Erythroblast (primary cell): ENCODE measurements at regions not wholly inside any gene's neighbourhood (a gene's known extent, or its start where the extent isn't known, plus 50 kb on each side); places are given as distances from the start of the nearest gene placed in this dataset.

Experiments
- GATA1 ChIP-seq: IDR thresholded peaks from 2 replicates; pipeline ENCODE4 v1.6.1; 2011; ENCODE audit warnings: low read depth, mild to moderate bottlenecking, control low read depth, low read length, moderate library complexity
- POLR2A ChIP-seq: IDR thresholded peaks from 2 replicates; pipeline ENCODE4 v1.6.1; 2011; ENCODE audit warnings: mild to moderate bottlenecking, low read length

GRCh38 chrX:125193921-125194320 is 125.8 kb upstream of the TEX13C start:
- no peak for TF ChIP-seq POLR2A
- TF ChIP-seq GATA1, result no peak
